Nephron progenitor cell (in vitro differentiated cells): ENCODE measurements at regions not wholly inside any gene's neighbourhood (a gene's known extent, or its start where the extent isn't known, plus 50 kb on each side); places are given as distances from the start of the nearest gene placed in this dataset.

ENCODE experiments used
- DNase-seq: peaks from one replicate; pipeline ENCODE4 v3.0.0; 2021
- H3K27ac Mint-ChIP-seq: 2 replicates; pipeline ENCODE4 v1.8.0; 2021; ENCODE audit warnings: mild to moderate bottlenecking, moderate library complexity, mixed read lengths
- H3K27me3 Mint-ChIP-seq: 2 replicates; pipeline ENCODE4 v1.8.0; 2021; ENCODE audit warnings: mild to moderate bottlenecking, low read depth, mixed read lengths; ENCODE audit not compliant: poor library complexity
- H3K36me3 Mint-ChIP-seq: 2 replicates; pipeline ENCODE4 v1.8.0; 2021; ENCODE audit warnings: low read depth, mixed read lengths
- H3K4me1 Mint-ChIP-seq: 2 replicates; pipeline ENCODE4 v1.8.0; 2021; ENCODE audit warnings: mixed read lengths
- H3K4me3 Mint-ChIP-seq: 2 replicates; pipeline ENCODE4 v1.8.0; 2021; ENCODE audit warnings: mild to moderate bottlenecking, moderate library complexity, mixed read lengths
- H3K9me3 Mint-ChIP-seq: 2 replicates; pipeline ENCODE4 v1.8.0; 2021; ENCODE audit warnings: mild to moderate bottlenecking, moderate library complexity, mixed read lengths
- CTCF ChIP-seq: fragments of 200-600 bp; sonication (generic); IDR thresholded peaks from 2 replicates; pipeline ENCODE4 v1.5.0; 2021; ENCODE audit warnings: antibody characterized with exemption

- TF ChIP-seq CTCF: no peak
- H3K36me3 Mint-ChIP-seq: no peaks in the 10 kb centered on the region
- DNase-seq: no peak
- no peak overlapping the region for H3K4me3 Mint-ChIP-seq
- H3K9me3 Mint-ChIP-seq: no peaks in the 10 kb centered on the region
- peaks cover 26% of the 10 kb centered on the region for H3K4me1 Mint-ChIP-seq
- no peak overlapping the region for H3K27ac Mint-ChIP-seq
- H3K27me3 Mint-ChIP-seq: peaks cover 3% of the 10 kb centered on the region
Observed at GRCh38 chr15:94580211-94580885, 349.0 kb downstream of the MCTP2 start.

GRCh38 chr15:94582368-94582767 is 351.0 kb downstream of the MCTP2 start:
- Mint-ChIP-seq H3K4me3 (no peak overlapping the region), H3K36me3 (no peaks in the 10 kb centered on the region), H3K27ac (peak overlapping the region; percentile 27), H3K27me3 (peaks cover 3% of the 10 kb centered on the region), H3K4me1 (peaks cover 32% of the 10 kb centered on the region), H3K9me3 (no peaks in the 10 kb centered on the region)
- peak; percentile 48 for DNase-seq
- TF ChIP-seq CTCF: peak; percentile 46

GRCh38 chr15:94584833-94585244 is 353.5 kb downstream of the MCTP2 start:
- H3K27ac Mint-ChIP-seq: no peak overlapping the region
- H3K36me3 Mint-ChIP-seq: no peaks in the 10 kb centered on the region
- H3K4me1 Mint-ChIP-seq: peaks cover 32% of the 10 kb centered on the region
- no peak for TF ChIP-seq CTCF
- DNase-seq: no peak
- no peak overlapping the region for H3K4me3 Mint-ChIP-seq
- H3K27me3 Mint-ChIP-seq: peaks cover 3% of the 10 kb centered on the region
- no peaks in the 10 kb centered on the region for H3K9me3 Mint-ChIP-seq

- no peak for TF ChIP-seq CTCF
- H3K4me1 Mint-ChIP-seq: peaks cover 24% of the 10 kb centered on the region
Observed at GRCh38 chr15:94586099-94586498, 354.7 kb downstream of the MCTP2 start.

GRCh38 chr15:94587113-94587512 is 355.8 kb downstream of the MCTP2 start:
- TF ChIP-seq CTCF: no peak
- Mint-ChIP-seq H3K4me3 (no peak overlapping the region), H3K27me3 (peaks cover 4% of the 10 kb centered on the region), H3K36me3 (no peaks in the 10 kb centered on the region), H3K9me3 (no peaks in the 10 kb centered on the region), H3K4me1 (peaks cover 22% of the 10 kb centered on the region), H3K27ac (no peak overlapping the region)
- DNase-seq: no peak

More at GRCh38 chr15:94586099-94586498, 354.7 kb downstream of the MCTP2 start:
- Mint-ChIP-seq H3K27me3 (peaks cover 4% of the 10 kb centered on the region), H3K27ac (no peak overlapping the region), H3K9me3 (no peaks in the 10 kb centered on the region), H3K36me3 (no peaks in the 10 kb centered on the region), H3K4me3 (no peak overlapping the region)
- no peak for DNase-seq

GRCh38 chr15:94588993-94589392 is 357.6 kb downstream of the MCTP2 start:
- H3K4me3 Mint-ChIP-seq: no peak overlapping the region
- H3K36me3 Mint-ChIP-seq: no peaks in the 10 kb centered on the region
- no peak for TF ChIP-seq CTCF
- peaks cover 18% of the 10 kb centered on the region for H3K4me1 Mint-ChIP-seq
- H3K27me3 Mint-ChIP-seq: peaks cover 4% of the 10 kb centered on the region
- no peak overlapping the region for H3K27ac Mint-ChIP-seq
- no peak for DNase-seq
- peaks cover 4% of the 10 kb centered on the region for H3K9me3 Mint-ChIP-seq
